ENCODE measurements at regions not wholly inside any gene's neighbourhood (a gene's known extent, or its start where the extent isn't known, plus 50 kb on each side); places are given as distances from the start of the nearest gene placed in this dataset.

DNA sequence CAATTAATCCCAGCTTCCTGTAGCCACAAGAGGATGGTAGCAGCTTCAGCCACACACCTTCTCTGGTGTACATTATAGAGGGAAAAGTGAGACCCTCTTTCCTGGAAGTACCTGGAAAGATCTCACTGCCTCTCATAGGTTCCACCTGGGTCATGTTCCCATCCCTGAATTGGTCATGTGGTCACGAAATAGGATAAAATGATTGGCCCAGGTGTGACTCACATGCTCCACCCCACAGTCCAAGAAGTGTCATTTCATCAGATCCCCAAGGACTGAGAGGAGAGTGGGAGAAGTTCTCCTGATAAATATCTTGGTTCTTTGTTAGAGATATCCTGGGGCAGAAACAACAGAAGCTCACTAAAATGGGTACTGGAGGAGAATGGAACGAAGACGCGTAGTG is 142.4 kb downstream of the QRSL1 start:
- TF ChIP-seq, protein P1, sequence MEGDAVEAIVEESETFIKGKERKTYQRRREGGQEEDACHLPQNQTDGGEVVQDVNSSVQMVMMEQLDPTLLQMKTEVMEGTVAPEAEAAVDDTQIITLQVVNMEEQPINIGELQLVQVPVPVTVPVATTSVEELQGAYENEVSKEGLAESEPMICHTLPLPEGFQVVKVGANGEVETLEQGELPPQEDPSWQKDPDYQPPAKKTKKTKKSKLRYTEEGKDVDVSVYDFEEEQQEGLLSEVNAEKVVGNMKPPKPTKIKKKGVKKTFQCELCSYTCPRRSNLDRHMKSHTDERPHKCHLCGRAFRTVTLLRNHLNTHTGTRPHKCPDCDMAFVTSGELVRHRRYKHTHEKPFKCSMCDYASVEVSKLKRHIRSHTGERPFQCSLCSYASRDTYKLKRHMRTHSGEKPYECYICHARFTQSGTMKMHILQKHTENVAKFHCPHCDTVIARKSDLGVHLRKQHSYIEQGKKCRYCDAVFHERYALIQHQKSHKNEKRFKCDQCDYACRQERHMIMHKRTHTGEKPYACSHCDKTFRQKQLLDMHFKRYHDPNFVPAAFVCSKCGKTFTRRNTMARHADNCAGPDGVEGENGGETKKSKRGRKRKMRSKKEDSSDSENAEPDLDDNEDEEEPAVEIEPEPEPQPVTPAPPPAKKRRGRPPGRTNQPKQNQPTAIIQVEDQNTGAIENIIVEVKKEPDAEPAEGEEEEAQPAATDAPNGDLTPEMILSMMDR (IDR thresholded peaks at IDR 0.05), result no peak
- no peak for TF ChIP-seq EZH2phosphoT487 (IDR thresholded peaks at IDR 0.05)
- TF ChIP-seq EZH2 (IDR thresholded peaks at IDR 0.05), result no peak

Data from neural progenitor cell (in vitro differentiated cells).